PC-3 (cell line): ENCODE measurements at regions not wholly inside any gene's neighbourhood (a gene's known extent, or its start where the extent isn't known, plus 50 kb on each side); places are given as distances from the start of the nearest gene placed in this dataset.

Source experiments
- ATAC-seq: fragments of 200-7000 bp; cut with Tn5 transposase; 2 replicates; pipeline ENCODE4 v1.9.1; 2020; ENCODE audit warnings: mild to moderate bottlenecking, moderate library complexity
- BruUV-seq: library from RNA; stranded (reverse); fragments of 400-500 nt; replicated peaks from 2 replicates; lab custom pipeline; 2021; lab: Mats Ljungman, UMichigan
- CTCF ChIA-PET: fragments of 300-600 bp; sonication (Branson Sonifier 250); formaldehyde crosslinking; loops from one replicate; lab custom pipeline; 2022; ENCODE audit warnings: antibody characterized with exemption; lab: Charles Lee
- POLR2A ChIA-PET: fragments of 300-600 bp; sonication (Branson Sonifier 250); formaldehyde crosslinking; loops from one replicate; lab custom pipeline; 2022; ENCODE audit warnings: antibody characterized with exemption; ENCODE audit not compliant: unreplicated experiment; lab: Charles Lee
- DNase-seq: peaks from one replicate; pipeline ENCODE4 v3.0.0-alpha.2; 2015
- H2AFZ ChIP-seq: fragments of 300-600 bp; sonication (generic); 2 replicates; pipeline ENCODE4 v1.6.0; 2016; ENCODE audit warnings: antibody characterized with exemption, low read length
- H3F3A ChIP-seq: fragments of 300-600 bp; sonication (generic); one replicate; pipeline ENCODE4 v1.6.0; 2017; ENCODE audit warnings: antibody characterized with exemption, low read length, control low read depth, mild to moderate bottlenecking; ENCODE audit not compliant: unreplicated experiment
- H3K27ac ChIP-seq: fragments of 300-600 bp; sonication (generic); 2 replicates; pipeline ENCODE4 v1.5.1; 2016; ENCODE audit warnings: mild to moderate bottlenecking, low read length
- H3K27me3 ChIP-seq: fragments of 300-600 bp; sonication (generic); 2 replicates; pipeline ENCODE4 v1.6.1; 2016; ENCODE audit warnings: low read length, mixed read lengths
- H3K36me3 ChIP-seq: fragments of 300-600 bp; sonication (generic); 2 replicates; pipeline ENCODE4 v1.6.1; 2016; ENCODE audit warnings: low read depth, mixed run types, low read length, mixed read lengths
- H3K4me1 ChIP-seq: fragments of 300-600 bp; sonication (generic); 2 replicates; pipeline ENCODE4 v1.5.1; 2016; ENCODE audit warnings: low read length; ENCODE audit not compliant: insufficient read depth
- H3K4me2 ChIP-seq: fragments of 300-600 bp; sonication (generic); 2 replicates; pipeline ENCODE4 v1.6.0; 2016; ENCODE audit warnings: low read length
- H3K4me3 ChIP-seq: fragments of 300-600 bp; sonication (generic); 2 replicates; pipeline ENCODE4 v1.5.1; 2016; ENCODE audit warnings: mild to moderate bottlenecking, low read length, mixed read lengths
- H3K79me2 ChIP-seq: fragments of 300-600 bp; sonication (generic); 2 replicates; pipeline ENCODE4 v1.6.1; 2017; ENCODE audit warnings: low read length, mixed read lengths
- H3K9ac ChIP-seq: fragments of 300-600 bp; sonication (generic); 2 replicates; pipeline ENCODE4 v1.6.0; 2016; ENCODE audit warnings: mild to moderate bottlenecking, low read length
- H3K9me2 ChIP-seq: fragments of 300-600 bp; sonication (generic); replicated peaks from 2 replicates; pipeline ENCODE4 v1.6.1; 2016; ENCODE audit warnings: mixed run types, low read length, mixed read lengths
- H3K9me3 ChIP-seq: fragments of 300-600 bp; sonication (generic); 2 replicates; pipeline ENCODE4 v1.6.1; 2016; ENCODE audit warnings: low read length, mixed read lengths
- H4K20me1 ChIP-seq: fragments of 300-600 bp; sonication (generic); 2 replicates; pipeline ENCODE4 v1.6.1; 2016; ENCODE audit warnings: low read length, mixed read lengths
- EZH2 ChIP-seq: fragments of 300-600 bp; sonication (generic); IDR thresholded peaks from one replicate; pipeline ENCODE4 v1.6.1; 2017; ENCODE audit warnings: antibody characterized with exemption, mild to moderate bottlenecking, low read length; ENCODE audit not compliant: unreplicated experiment
- EZH2phosphoT487 ChIP-seq: fragments of 300-600 bp; sonication (generic); IDR thresholded peaks from 2 replicates; pipeline ENCODE4 v1.6.1; 2018; ENCODE audit warnings: mild to moderate bottlenecking, antibody characterized with exemption, low read length, borderline replicate concordance
- intact Hi-C: fragments of 100-400 bp; cut with micrococcal nuclease; formaldehyde crosslinking; loops from 2 replicates; pipeline ENCODE4 v1.9.0; 2023
- TF ChIP-seq, protein P1 (sequence below): fragments of 300-600 bp; sonication (generic); conservative IDR thresholded peaks from 2 replicates; pipeline ENCODE4 v1.5.1; 2017; ENCODE audit warnings: antibody characterized with exemption, low read depth, mild to moderate bottlenecking, low read length

GRCh38 chr2:4338345-4338744, 635.0 kb downstream of the DCDC2C start:
- Histone ChIP-seq H3K9me2 (no peaks in the 10 kb centered on the region), H3K36me3 (no peaks in the 10 kb centered on the region), H3K4me2 (no peak overlapping the region), H4K20me1 (no peaks in the 10 kb centered on the region), H3K9ac (no peak overlapping the region), H2AFZ (no peak overlapping the region), H3K4me3 (no peak overlapping the region), H3K27me3 (no peaks in the 10 kb centered on the region), H3F3A (no peaks in the 10 kb centered on the region), H3K79me2 (no peaks in the 10 kb centered on the region), H3K27ac (no peak overlapping the region), H3K9me3 (peaks cover 4% of the 10 kb centered on the region; the same call in 1 of the 2 replicates), H3K4me1 (no peaks in the 10 kb centered on the region)
- BruUV-seq: no TSS peak
- ATAC-seq (no peak), DNase-seq (no peak)
- intact Hi-C loops: no loop called here
- POLR2A ChIA-PET: no interaction called here
- CTCF ChIA-PET: no interaction called here
- TF ChIP-seq, protein P1, sequence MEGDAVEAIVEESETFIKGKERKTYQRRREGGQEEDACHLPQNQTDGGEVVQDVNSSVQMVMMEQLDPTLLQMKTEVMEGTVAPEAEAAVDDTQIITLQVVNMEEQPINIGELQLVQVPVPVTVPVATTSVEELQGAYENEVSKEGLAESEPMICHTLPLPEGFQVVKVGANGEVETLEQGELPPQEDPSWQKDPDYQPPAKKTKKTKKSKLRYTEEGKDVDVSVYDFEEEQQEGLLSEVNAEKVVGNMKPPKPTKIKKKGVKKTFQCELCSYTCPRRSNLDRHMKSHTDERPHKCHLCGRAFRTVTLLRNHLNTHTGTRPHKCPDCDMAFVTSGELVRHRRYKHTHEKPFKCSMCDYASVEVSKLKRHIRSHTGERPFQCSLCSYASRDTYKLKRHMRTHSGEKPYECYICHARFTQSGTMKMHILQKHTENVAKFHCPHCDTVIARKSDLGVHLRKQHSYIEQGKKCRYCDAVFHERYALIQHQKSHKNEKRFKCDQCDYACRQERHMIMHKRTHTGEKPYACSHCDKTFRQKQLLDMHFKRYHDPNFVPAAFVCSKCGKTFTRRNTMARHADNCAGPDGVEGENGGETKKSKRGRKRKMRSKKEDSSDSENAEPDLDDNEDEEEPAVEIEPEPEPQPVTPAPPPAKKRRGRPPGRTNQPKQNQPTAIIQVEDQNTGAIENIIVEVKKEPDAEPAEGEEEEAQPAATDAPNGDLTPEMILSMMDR: no peak
- no peak for TF ChIP-seq EZH2
- no peak for TF ChIP-seq EZH2phosphoT487

DNA sequence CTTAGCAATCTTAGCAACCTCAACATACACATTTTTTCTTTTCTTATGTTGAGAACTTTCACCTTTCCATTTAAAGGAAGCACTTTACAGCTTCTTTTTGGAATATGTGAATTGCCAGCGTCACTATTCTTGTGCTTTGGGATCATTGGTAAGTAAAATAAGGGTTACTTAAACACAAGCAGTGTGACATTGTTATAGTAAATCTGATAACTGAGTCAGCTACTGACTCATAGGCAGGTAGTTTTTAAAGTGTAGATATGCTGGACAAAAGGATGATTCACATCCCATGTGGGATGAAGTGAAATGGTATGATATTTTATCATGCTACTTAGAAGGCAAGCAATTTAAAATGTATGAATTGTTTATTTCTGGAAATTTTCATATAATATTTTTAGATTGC, 637.2 kb downstream of the DCDC2C start:
- H4K20me1 ChIP-seq: no peaks in the 10 kb centered on the region
- DNase-seq (peak; percentile 48), ATAC-seq (no peak)
- no peak overlapping the region for H2AFZ ChIP-seq
- no peaks in the 10 kb centered on the region for H3K9me2 ChIP-seq
- intact Hi-C loops: no loop called here
- no peak overlapping the region for H3K4me3 ChIP-seq
- no TSS peak for BruUV-seq
- H3K27me3 ChIP-seq: no peaks in the 10 kb centered on the region
- no peaks in the 10 kb centered on the region for H3K36me3 ChIP-seq
- no peaks in the 10 kb centered on the region for H3F3A ChIP-seq
- no peak overlapping the region for H3K9ac ChIP-seq
- H3K4me1 ChIP-seq: no peaks in the 10 kb centered on the region
- H3K27ac ChIP-seq: no peak overlapping the region
- POLR2A ChIA-PET: no interaction called here
- CTCF ChIA-PET: no interaction called here
- TF ChIP-seq EZH2 (no peak), EZH2phosphoT487 (no peak)
- TF ChIP-seq, protein P1: no peak
- H3K79me2 ChIP-seq: no peaks in the 10 kb centered on the region
- no peak overlapping the region for H3K4me2 ChIP-seq
- peaks cover 4% of the 10 kb centered on the region; the same call in 1 of the 2 replicates for H3K9me3 ChIP-seq

- no peaks in the 10 kb centered on the region for H3K9me2 ChIP-seq
Observed at GRCh38 chr2:4346628-4347027, 643.3 kb downstream of the DCDC2C start.

More at GRCh38 chr2:4346628-4347027, 643.3 kb downstream of the DCDC2C start:
- Histone ChIP-seq H4K20me1 (no peaks in the 10 kb centered on the region), H3K27me3 (no peaks in the 10 kb centered on the region), H3K4me1 (no peaks in the 10 kb centered on the region), H3F3A (no peaks in the 10 kb centered on the region), H3K36me3 (no peaks in the 10 kb centered on the region), H3K4me2 (no peak overlapping the region), H3K4me3 (no peak overlapping the region), H3K27ac (no peak overlapping the region), H3K79me2 (no peaks in the 10 kb centered on the region), H3K9ac (no peak overlapping the region), H2AFZ (no peak overlapping the region), H3K9me3 (peaks cover 1% of the 10 kb centered on the region; the same call in 1 of the 2 replicates)
- ChIA-PET POLR2A (no interaction called here), CTCF (no interaction called here)
- ATAC-seq (no peak), DNase-seq (no peak)
- intact Hi-C loops: no loop called here
- BruUV-seq: no TSS peak
- TF ChIP-seq EZH2 (no peak), EZH2phosphoT487 (no peak)
- TF ChIP-seq, protein P1: no peak
